NCI-H446 (cell line): ENCODE measurements at regions not wholly inside any gene's neighbourhood (a gene's known extent, or its start where the extent isn't known, plus 50 kb on each side); places are given as distances from the start of the nearest gene placed in this dataset.
"Not testable (repeated sequence)": the region's sequence is repeated elsewhere in the genome, so short reads cannot be mapped to it uniquely, and the experiment has no call there.

ENCODE experiments used
- DNase-seq, 2 experiments: peaks; one replicate each; lab custom pipeline; 2025; lab: John Stamatoyannopoulos, UW

DNA sequence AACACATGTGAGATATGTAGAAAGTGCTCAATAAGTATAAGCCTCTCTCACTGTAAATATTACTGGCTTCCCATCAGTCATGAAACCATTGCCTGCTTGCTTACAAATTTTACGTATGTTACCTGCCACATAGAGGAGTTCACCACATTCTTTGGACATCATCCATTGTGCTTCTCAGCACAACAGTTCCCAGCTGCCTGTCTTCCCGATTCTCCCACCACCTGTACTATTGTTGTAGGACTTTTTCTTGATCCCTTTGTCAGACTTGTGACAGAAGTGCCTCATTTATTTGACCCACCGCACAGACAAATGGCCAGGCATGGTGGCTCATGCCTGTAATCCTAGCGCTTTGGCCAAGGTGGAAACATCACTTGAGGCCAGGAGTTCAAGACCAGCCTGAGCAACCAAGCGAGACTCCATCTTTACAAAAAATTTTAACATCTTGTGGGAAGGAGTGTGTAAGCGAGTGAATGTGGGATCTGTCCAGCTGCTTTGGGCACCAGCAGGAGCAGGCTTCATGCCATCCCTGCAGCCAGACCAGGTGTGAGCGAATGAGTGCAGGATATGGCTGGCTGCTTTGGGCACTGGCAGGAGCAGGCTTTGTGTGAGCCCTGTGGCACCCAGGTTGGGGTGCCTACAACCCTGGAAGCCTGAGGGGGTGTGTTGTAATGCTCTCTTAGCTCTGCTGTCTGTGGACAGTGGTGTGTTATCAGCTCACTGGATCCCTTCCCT is 139.9 kb upstream of the ELL2 start:
- DNase-seq: no peak

DNA sequence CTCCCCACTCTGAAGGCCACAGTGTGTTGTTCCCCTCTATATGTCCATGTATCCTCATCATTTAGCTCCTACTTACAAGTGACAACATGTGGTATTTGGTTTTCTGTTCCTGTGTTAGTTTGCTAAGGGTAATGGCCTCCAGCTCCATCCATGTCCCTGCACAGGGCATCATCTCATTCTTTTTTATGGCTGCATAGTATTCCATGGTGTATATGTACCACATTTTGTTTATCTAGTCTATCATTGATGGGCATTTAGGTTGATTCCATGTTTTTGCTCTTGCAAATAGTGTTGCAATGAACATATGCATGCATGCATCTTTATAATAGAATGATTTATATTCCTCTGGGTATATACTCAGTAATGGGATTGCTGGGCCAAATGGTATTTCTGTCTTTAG is 135.8 kb upstream of the ELL2 start:
- DNase-seq: not testable (repeated sequence)

DNA sequence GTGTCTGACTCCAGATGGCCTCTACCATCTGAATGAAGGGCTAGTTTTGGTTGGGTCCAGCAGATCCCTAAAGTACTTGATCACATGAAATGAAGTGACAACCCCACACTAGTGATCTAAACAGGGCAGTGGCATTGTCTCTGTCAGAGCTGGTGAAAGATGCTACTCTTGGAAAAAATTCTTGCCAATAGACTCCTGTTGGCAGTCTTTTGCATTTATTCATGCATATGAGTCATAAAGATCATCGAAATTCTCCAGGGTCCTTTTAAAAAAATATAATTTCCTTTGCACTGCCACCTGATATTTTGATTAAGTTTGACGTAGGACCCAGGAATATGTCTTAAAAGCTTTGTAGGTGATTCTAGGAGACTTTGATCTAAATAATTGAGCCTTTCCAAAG is 135.1 kb upstream of the ELL2 start:
- no peak for DNase-seq

DNA sequence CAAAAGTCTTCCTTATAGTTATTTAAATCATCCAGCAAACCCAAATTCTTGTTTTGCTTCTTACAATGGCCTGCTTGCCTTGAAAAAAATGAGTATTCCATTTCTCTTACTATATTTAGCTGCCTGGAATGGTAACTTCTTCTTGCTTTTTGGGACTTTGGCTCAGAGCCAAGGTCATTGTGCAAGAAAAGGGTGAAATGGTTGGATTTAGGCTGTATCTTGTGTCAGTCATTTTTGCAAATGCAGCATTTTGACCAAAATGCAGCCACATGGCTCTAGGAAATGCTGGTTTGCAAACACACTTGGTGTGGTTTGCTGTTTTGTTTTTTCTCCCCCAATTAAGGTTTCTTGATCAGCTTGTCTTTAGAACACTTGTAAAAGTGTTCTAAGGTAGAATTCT is 133.3 kb upstream of the ELL2 start:
- no peak for DNase-seq

DNA sequence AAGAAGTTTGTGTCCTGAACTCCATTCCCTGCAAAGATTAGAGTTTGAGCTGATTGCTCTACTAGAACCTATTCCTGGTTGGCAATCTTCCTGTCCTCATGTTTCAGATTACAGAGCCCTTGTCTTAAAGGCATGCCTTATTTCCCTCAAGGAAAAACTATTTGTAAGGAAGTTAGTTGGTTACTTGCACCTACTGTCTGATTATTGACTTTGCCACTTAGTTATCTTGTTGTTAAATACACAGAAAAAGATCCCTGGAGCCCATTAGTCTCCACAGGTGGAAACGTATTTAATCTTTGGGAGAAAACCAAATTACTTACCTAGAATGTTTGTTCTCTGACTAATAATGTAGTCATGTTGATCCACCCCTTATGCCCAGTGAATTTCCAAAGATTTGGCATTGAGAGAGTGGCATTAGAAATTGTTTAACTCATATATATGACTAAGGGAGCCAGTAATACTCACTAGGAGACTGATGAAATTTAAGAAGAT is 132.3 kb upstream of the ELL2 start:
- DNase-seq: no peak

DNA sequence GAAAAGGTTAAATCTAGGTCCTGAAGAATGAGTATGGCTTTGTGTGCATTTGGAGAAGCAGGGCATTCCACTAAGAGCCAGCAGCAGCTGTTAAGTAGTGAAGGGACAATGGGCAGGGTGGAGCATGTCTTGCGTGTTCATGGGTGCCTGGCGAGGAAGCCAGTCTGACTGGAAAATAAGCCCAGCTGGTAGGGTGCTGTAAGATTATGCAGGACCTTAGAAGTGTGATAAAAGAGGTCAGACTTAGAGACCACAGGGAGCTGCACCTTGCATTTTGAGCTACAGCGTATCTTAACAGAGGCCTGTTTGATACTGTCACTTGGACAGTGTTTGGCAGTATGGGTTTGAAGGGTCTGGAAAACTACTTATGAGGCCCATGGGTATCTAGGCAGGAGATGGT is 131.7 kb upstream of the ELL2 start:
- no peak for DNase-seq

DNA sequence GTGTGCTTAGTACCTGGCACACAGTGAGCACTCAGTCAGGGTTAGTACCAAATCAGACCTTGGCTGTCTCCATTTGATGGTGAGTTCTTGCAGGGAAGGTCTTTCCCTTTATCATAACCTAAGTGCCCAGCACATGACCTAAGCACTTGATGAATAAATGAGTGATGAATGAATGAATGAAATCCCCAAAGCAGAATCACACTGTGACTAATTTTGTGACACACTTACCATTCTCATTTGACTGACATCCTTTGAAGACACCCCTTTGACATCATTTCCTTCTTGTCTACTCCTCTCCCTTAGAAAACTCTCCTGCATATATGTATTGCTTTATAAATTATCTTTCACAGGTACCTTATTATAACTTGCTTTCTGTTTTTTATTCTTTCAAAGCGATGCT is 130.2 kb upstream of the ELL2 start:
- no peak for DNase-seq

DNA sequence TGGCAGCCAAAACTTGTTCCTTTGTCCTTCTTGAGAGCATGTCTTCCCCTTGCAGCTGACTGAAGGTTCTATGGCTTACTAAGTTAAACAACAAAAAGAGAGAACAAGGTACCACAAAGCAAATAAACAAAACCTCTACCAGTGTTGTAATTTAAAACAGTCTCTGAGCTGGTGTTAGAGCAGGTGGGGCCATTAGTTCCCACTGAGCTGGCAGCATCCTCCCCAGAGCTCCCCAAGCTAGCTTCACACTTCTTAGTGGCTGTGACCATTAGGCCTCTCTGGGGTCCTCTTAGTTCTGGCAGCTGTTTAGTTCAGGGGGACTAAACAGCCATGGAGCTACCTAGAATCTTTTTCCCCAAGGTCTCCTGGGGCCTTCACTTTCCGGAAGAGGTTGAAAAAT is 128.6 kb upstream of the ELL2 start:
- no peak for DNase-seq

DNA sequence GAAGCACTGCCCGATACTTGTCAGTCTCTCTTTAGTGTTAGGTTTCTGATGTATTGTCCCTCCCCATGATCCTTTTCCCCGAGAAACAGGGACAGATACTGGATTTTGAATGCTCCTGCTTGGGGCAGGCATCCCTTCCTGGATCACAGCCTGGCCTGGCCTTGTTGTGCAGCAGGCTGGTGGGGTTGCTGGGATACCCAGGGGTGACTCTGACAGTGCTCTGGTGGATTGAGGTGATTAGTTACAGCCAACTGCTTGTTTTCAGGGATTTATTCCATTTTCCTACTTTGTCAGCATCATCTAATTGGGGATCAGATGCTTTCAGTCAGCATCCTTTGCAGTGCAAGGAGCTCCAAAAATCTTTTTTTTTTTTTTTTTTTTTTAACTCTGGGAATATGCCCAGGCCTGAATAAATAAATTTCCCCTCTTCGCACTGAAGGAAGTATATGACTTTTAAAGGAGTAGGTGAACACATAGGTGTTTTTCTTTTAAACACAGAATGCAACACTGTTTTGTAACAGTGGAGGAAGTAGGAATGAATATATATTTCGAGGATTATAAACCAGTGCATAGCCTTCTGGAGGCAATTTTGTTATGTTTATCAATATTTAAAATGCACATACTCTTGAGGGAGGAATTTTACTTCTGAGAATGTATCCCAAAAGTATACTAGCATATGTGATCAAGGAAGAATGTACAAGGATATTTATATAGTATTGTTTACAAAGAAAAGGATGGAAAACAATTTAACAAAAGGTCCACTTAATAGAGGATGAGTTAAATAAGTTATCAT is 127.3 kb upstream of the ELL2 start:
- DNase-seq: no peak

DNA sequence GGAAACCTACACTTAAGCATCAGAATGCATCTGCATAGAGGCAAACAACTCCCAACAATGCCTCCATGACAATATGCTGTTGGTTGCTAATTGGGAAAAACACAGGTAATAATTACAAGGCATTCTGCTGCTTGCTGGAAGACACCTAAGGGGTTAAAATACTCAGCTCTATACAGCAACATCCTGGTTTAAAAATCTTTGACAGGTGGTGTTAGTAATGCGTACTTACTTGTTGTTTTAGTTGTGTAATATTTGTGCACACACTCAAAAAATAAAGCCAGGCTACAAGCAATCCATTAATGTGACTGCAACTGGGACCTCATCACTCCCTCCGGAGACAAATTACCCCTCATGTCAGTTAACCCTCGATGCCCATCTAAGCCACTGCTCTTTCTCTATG is 126.3 kb upstream of the ELL2 start:
- no peak for DNase-seq

DNA sequence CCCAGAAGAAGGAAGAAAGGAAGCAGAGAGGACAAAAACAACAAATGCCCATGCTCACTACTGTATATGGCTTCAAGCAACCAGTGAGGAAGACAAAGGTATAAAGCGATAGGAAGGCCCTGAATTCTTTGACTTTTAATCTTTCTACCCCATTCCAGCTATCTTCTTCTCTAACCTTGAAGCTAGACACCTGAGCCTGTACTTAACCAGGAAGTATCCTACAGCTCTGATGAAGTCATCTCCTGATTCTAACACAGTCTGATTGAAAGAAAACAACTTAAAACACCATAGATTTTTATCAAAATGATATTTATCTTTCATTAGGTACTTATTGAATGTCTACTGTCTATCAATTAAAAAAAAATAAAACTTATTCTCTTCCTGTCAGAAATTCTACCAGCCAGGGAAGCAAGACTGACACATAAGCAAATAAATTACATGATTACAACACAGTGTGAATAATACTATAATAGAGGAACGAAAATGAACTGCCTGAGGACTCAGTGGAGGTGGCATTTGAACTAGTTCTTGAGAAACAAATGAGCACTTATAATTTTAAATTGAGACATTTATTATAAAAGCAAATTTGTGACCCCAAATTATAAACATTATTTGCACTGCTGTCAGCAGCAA is 123.3 kb upstream of the ELL2 start:
- DNase-seq: no peak

DNA sequence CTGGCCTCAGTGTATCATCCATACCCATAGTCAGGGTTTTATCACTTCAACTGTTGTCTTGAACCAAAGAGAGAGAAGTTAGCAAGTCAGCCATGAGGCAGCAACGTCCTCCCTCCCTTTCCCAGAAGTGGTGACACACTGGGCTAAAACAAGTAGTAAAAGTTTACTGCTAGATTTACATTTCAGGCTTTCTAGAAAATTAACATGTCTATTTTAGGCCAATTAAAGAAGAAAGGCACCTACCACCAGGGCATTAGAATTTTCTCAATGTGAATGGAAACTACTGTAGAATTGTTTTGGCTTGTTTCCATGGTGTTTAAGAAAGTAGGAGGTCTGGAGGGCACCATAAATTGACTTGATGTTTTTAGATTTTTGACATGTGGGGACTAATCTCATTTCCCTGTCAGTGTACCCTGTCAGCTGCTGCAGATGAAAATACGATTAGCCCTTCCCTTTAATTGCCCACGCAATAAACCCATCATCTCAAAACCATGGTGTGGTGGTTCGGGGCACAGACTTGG is 121.8 kb upstream of the ELL2 start:
- DNase-seq: no peak

DNA sequence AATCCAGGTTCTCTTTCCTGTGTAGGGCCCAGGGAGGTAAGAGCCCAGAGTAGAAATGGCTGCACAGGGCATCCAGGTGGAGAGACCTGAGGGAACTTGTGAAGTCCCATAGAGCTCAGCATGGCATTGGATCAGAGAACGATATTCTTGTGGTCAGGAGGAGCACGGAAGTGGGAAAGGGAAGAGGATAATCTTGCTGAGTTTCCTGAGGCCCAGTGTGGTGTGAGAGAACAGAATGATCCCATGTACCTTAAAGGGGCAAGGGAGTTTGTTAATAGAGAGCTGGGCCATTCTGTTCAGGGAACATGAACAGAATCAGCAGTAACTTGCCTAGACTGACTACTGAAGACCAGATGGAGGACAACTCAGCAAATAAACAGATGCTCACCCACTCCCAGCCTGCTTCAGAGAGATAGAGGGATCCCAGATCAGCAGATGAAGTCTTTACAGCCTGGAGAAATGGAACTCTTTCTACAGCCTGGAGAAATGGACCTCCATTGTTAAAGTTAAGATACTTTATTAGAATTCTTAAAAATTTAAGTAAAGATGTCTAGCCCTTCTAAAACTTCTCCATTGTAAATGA is 119.7 kb upstream of the ELL2 start:
- DNase-seq: peak in 1 of 2 experiments; percentile 29

DNA sequence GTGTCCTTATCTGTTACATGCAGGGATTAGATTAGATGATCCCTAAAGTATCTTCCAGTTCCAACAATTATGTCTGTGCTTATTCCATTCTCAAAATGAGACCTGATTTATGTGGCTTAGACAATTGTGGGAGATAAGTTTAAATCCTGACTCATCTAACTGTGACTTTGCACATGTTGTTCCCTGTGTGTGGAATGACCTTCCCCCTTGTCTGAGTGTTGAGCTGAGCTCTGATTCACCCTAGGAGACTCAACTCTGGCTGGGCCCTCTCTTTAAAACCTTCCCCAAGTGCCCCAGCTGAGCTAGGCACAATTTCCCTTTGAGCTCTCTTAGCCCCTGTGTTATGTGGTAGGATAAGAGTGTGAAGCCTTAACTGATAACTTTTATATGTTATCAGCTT is 118.9 kb upstream of the ELL2 start:
- DNase-seq: no peak

DNA sequence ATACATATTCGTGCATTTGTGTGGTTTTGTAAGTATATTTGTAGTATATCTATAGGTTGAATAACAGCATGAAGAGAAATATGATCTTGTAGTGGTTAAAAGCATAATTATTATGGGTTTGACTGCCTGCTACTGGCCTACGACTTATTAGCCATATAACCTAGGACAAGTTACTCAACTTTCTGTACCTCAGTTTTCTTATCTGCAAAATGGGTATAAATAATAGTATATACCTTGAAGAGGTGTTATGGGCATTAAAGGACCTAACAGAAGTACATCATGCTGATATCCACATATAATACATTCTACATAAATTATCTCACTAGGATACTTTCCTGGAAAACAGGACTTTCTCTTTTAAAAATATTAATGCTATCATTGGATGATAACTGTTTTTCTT is 118.3 kb upstream of the ELL2 start:
- DNase-seq: no peak

DNA sequence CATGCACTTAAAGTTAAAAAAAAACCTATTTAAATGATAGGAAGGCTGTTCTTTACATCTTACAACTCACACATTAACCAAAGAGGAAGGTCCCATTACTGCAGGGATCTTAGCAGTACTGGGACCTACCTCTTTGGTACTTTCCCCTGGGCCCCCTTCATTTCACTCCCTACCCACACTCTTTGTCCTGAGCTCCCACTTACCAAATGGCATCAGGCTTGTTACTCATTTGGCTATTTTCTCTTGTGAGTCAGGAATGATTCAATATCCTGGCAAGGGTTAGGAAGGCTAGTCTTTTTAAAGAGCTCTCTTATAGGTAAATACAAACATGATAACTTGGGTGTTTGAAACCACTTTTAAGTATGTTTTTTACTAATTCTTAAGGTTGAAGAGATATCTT is 117.4 kb upstream of the ELL2 start:
- DNase-seq: peak in 1 of 2 experiments; percentile 12

DNA sequence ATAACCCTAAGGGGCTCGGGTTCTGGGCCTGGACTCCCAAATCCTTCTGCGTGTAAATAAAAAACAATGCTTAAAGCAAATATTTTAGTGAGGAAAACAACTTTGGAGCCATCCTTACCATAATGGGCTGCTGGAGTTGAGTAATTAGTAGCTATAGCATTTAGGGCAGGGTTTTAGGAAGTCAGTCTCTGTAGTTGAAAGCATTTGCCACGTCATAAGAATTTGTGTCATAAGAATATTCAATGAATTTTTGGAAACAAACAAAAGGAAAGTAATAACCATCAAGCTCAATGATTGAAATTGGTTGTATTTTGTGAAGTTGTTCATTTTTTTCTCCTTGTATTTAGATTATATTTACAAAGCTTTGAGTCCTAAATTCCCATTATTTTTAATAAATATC is 114.8 kb upstream of the ELL2 start:
- no peak for DNase-seq

DNA sequence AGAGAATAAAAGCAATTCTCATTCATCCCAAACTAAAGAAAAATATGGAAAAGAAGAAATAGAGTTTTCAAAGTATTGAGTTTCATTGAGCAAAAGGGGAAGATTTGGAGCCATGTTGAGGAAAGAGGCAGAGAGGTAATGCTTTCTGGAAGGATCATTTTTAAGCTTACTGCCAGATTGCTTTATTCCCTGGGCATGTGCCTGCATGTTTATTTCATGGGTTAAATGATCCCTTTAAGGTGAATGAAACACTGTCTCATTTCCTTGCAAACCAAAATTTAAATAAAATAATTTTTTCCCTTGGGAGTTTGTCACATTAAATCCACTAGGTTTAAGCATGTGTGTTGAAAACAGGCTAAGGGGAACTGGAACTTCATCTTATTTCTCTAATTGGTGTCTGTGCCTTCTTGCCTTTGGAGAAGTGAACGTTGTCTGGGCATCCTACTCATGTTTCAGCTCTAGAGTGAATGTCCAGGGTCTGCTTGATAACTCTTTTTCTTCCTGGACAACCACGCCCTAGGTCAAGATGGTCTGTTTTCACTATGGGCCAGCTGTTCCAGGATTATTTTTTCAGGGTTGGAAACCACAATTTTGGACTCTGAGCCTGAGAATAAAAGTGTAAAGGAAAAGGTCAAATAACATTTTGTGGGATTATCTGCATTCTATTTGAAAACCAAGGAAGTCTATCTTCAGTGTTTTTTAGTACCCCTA is 114.1 kb upstream of the ELL2 start:
- no peak for DNase-seq

DNA sequence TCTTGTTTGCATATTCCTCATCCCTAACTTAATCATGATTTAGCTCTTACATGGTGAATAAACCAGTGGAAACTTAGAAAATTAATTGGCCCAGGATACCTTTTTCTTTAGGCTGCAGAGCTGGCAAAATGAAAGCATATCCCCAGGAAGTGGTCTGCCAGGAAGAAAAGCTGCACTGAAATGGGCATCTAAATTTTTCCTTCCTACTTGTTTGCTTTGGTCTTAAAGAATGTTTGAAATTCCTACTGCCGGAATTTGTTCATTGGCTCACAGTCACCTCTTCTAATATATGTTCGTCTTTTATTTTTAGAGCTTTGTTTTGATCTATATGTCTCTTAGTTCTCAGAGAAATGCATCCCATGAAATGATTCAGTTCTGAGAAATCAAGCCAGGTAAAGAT is 113.2 kb upstream of the ELL2 start:
- DNase-seq: no peak

DNA sequence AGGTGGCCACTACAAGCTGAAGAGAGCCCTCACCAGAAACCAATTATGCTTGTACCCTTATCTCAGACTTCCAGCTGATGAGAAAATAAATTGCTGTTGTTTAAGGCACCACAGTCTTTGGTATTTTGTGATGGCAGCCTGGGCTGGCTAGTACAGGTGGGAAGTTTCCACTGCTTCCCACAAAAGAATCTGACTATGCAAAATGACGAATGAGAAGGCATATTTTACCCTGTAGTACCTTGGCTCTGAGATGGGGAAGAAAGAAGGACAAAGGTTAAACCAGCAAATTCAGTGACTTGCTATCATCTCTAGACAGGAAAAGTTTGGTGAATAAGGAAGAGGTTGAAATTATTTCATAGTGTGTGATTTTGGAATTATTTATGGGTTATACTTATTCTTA is 112.8 kb upstream of the ELL2 start:
- DNase-seq: no peak

DNA sequence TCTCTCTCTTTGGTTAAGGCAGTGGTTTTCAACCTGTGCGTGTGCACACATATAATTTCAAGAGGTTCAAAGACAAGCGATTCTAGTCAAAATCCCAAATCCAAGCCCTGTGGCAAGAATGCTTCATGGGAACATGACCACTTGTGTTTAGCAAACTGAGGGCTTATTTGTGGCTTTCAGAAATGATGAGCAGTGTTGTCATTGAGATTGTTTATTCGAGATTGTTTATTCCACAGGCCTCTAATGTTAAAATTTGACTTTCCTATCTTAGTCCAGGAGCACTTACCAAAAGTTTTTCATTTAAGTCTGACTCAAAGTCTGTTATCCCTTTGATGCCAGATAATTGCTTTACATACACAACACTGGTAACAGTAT is 111.1 kb upstream of the ELL2 start:
- no peak for DNase-seq
